K562 (cell line): ENCODE measurements at regions not wholly inside any gene's neighbourhood (a gene's known extent, or its start where the extent isn't known, plus 50 kb on each side); places are given as distances from the start of the nearest gene placed in this dataset.

Source experiments
- ATAC-seq: fragments of 200-7000 bp; cut with Tn5 transposase; 3 replicates; pipeline ENCODE4 v1.9.1; 2020; ENCODE audit warnings: moderate library complexity
- BruUV-seq: library from RNA; stranded (reverse); fragments of 400-500 nt; replicated peaks from 2 replicates; lab custom pipeline; 2021; lab: Mats Ljungman, UMichigan
- CTCF ChIA-PET: fragments of 300-600 bp; formaldehyde crosslinking; extraction: SDS; loops from one replicate; lab custom pipeline; 2021; ENCODE audit warnings: low intra/inter-chr PET ratio; lab: Yijun Ruan, JAX
- POLR2A ChIA-PET: fragments of 300-600, 350-650 bp; sonication (Branson Sonifier 250); formaldehyde crosslinking; extraction: SDS; loops from one replicate; lab custom pipeline; 2021; ENCODE audit warnings: antibody characterized with exemption, inconsistent platforms; lab: Yijun Ruan, JAX
- DNase-seq, 4 experiments: peaks; one replicate each; pipeline versions ENCODE4 v3.0.0 to v3.0.0-alpha.2; 2011 to 2018; ENCODE audit warnings: low spot score in 3 of 4, mixed read lengths in 3 of 4; ENCODE audit errors: extremely low read depth in 1 of 4
- FAIRE-seq: peaks from 2 replicates; lab custom pipeline; 2011; peaks lifted over from hg19 to GRCh38; lab: Jason Lieb, UNC
- H2AFZ ChIP-seq: 2 replicates; pipeline ENCODE4 v1.6.0; 2011; ENCODE audit warnings: low read depth, low read length, control low read depth, inconsistent platforms
- H3K27ac ChIP-seq: fragments of 200-600 bp; 3 replicates; pipeline ENCODE4 v1.8.0; 2011; ENCODE audit warnings: low read depth, mild to moderate bottlenecking, control low read depth, inconsistent platforms, low read length, moderate library complexity, mixed read lengths; ENCODE audit errors: extremely low read depth
- H3K27me3 ChIP-seq, 2 experiments: fragments of 300-600 bp in 1 of 2; 2 replicates in 1 of 2; 3 replicates in 1 of 2; pipeline versions ENCODE4 v1.6.0 to v1.8.0; 2011; ENCODE audit warnings: inconsistent platforms in 2 of 2, low read length in 2 of 2, mild to moderate bottlenecking in 1 of 2, mixed read lengths in 1 of 2, moderate library complexity in 1 of 2; ENCODE audit not compliant: control insufficient read depth in 2 of 2, insufficient read depth in 2 of 2
- H3K36me3 ChIP-seq: fragments of 300-600 bp; 3 replicates; pipeline ENCODE4 v1.8.0; 2011; ENCODE audit warnings: mild to moderate bottlenecking, low read length, inconsistent platforms; ENCODE audit not compliant: control insufficient read depth, insufficient read depth
- H3K4me1 ChIP-seq, 2 experiments: fragments of 200-600 bp in 1 of 2; replicated peaks in 1 of 2; 2 replicates in 1 of 2; 3 replicates in 1 of 2; pipeline versions ENCODE4 v1.5.1 to v1.8.0; 2011; ENCODE audit warnings: inconsistent platforms in 2 of 2, low read length in 2 of 2, mild to moderate bottlenecking in 1 of 2, mixed read lengths in 1 of 2, moderate library complexity in 1 of 2; ENCODE audit not compliant: control insufficient read depth in 2 of 2, insufficient read depth in 2 of 2
- H3K4me2 ChIP-seq: 2 replicates; pipeline ENCODE4 v1.6.1; 2011; ENCODE audit warnings: low read length, control low read depth, inconsistent platforms, mixed read lengths; ENCODE audit not compliant: insufficient read depth
- H3K4me3 ChIP-seq: fragments of 200-600 bp; sonication (generic), shearing (Covaris generic); 2 replicates; pipeline ENCODE4 v1.5.1; 2016; ENCODE audit warnings: control low read depth, inconsistent platforms
- H3K79me2 ChIP-seq: fragments of 200-600 bp; 3 replicates; pipeline ENCODE4 v1.8.0; 2011; ENCODE audit warnings: low read length, inconsistent platforms; ENCODE audit not compliant: control insufficient read depth, insufficient read depth
- H3K9ac ChIP-seq, 2 experiments: 2 replicates each; pipeline versions ENCODE4 v1.6.0 to v1.6.1; 2011; ENCODE audit warnings: low read depth in 2 of 2, low read length in 2 of 2, control low read depth in 1 of 2, inconsistent platforms in 1 of 2, mild to moderate bottlenecking in 1 of 2, mixed read lengths in 1 of 2; ENCODE audit not compliant: insufficient read depth in 1 of 2
- H3K9me1 ChIP-seq: one replicate; pipeline ENCODE4 v1.6.0; 2011; ENCODE audit warnings: inconsistent platforms, mild to moderate bottlenecking, low read length, moderate library complexity; ENCODE audit not compliant: control insufficient read depth, insufficient read depth
- H3K9me3 ChIP-seq: replicated peaks from 2 replicates; pipeline ENCODE4 v1.5.1; 2011; ENCODE audit warnings: low read depth, low read length, inconsistent platforms; ENCODE audit not compliant: control insufficient read depth, insufficient read depth
- H4K20me1 ChIP-seq: replicated peaks from 2 replicates; pipeline ENCODE4 v1.6.1; 2011; ENCODE audit warnings: low read length, inconsistent platforms, mixed read lengths; ENCODE audit not compliant: control insufficient read depth, insufficient read depth
- BMI1 ChIP-seq: fragments of 150-350 bp; IDR thresholded peaks from 2 replicates; pipeline ENCODE4 v1.6.1; 2014; ENCODE audit warnings: low read length
- DACH1 ChIP-seq: fragments of 450-650 bp; IDR thresholded peaks from 2 replicates; pipeline ENCODE4 v1.6.1; 2018; ENCODE audit not compliant: partially characterized antibody
- FOSL1 ChIP-seq: fragments of 200-800 bp; sonication (Bioruptor generic); conservative IDR thresholded peaks from 2 replicates; pipeline ENCODE4 v1.6.1; 2016; ENCODE audit warnings: missing genetic modification characterization, missing compliant biosample characterization
- FOXA1 ChIP-seq: fragments of 450-650 bp; IDR thresholded peaks from 2 replicates; pipeline ENCODE4 v1.6.1; 2016; ENCODE audit warnings: mild to moderate bottlenecking, borderline replicate concordance
- GATA2 ChIP-seq: sonication (generic); formaldehyde crosslinking; IDR thresholded peaks from 2 replicates; pipeline ENCODE4 v1.4.0; 2020; ENCODE audit warnings: mild to moderate bottlenecking, missing genetic modification reagents
- JUNB ChIP-seq: fragments of 450-650 bp; formaldehyde crosslinking; conservative IDR thresholded peaks from 2 replicates; pipeline ENCODE4 v1.4.0; 2020; ENCODE audit warnings: mild to moderate bottlenecking
- PHF20 ChIP-seq: fragments of 450-650 bp; IDR thresholded peaks from 2 replicates; pipeline ENCODE4 v1.6.1; 2018; ENCODE audit not compliant: partially characterized antibody
- RBFOX2 ChIP-seq: fragments of 200-400 bp; formaldehyde crosslinking; IDR thresholded peaks from 2 replicates; pipeline ENCODE4 v1.6.1; 2017; ENCODE audit warnings: low read depth, mild to moderate bottlenecking, low read length, moderate library complexity
- RFX5 ChIP-seq: IDR thresholded peaks from 2 replicates; pipeline ENCODE4 v1.6.1; 2011; ENCODE audit warnings: low read depth, mild to moderate bottlenecking, improper control_type of control experiment, low read length
- SMARCB1 ChIP-seq: IDR thresholded peaks from 2 replicates; pipeline ENCODE4 v1.6.1; 2011; ENCODE audit warnings: improper control_type of control experiment, low read depth; ENCODE audit not compliant: insufficient read length
- SMARCE1 ChIP-seq: fragments of 450-650 bp; IDR thresholded peaks from 2 replicates; pipeline ENCODE4 v1.7.1; 2016; ENCODE audit warnings: mild to moderate bottlenecking
- ZBTB17 ChIP-seq: fragments of 450-650 bp; formaldehyde crosslinking; IDR thresholded peaks from 2 replicates; pipeline ENCODE4 v1.4.0; 2020; ENCODE audit warnings: mild to moderate bottlenecking
- ZNF316 ChIP-seq: fragments of 450-650 bp; IDR thresholded peaks from 2 replicates; pipeline ENCODE4 v1.6.1; 2016
- ZNF384 ChIP-seq: IDR thresholded peaks from 2 replicates; pipeline ENCODE4 v1.6.1; 2012; ENCODE audit warnings: low read depth, low read length, improper control_type of control experiment
- ZNF589 ChIP-seq: fragments of 200-800 bp; sonication (Bioruptor generic); IDR thresholded peaks from 2 replicates; pipeline ENCODE4 v1.6.1; 2016; ENCODE audit warnings: low read depth, missing genetic modification characterization, missing compliant biosample characterization
- ZNF76 ChIP-seq: fragments of 250-450 bp; sonication (Bioruptor Pico); IDR thresholded peaks from 2 replicates; pipeline ENCODE4 v1.4.0; 2020; ENCODE audit warnings: mild to moderate bottlenecking, moderate library complexity, borderline replicate concordance
- WGBS: fragments of 100-300 bp; shearing (Covaris generic); methylation state at CpG from one replicate; pipeline ENCODE4 v1.1.6; 2016; ENCODE audit warnings: low coverage, mixed read lengths; ENCODE audit not compliant: insufficient coverage; ENCODE audit errors: missing lambda C conversion rate; 5-methylcytosine and 5-hydroxymethylcytosine counted together
- in situ Hi-C: fragments of 300-500 bp; cut with MboI; formaldehyde crosslinking; loops from 4 replicates; pipeline ENCODE4 v1.15.0; 2018; ENCODE audit warnings: inconsistent platforms, mixed read lengths
- intact Hi-C: fragments of 100-400 bp; cut with micrococcal nuclease; formaldehyde crosslinking; loops from 2 replicates; pipeline ENCODE4 v1.14.2; 2022
- TF ChIP-seq, protein P1 (sequence below): fragments of 250-450 bp; sonication (Bioruptor Pico); IDR thresholded peaks from 2 replicates; pipeline ENCODE4 v1.5.0; 2020; ENCODE audit warnings: mild to moderate bottlenecking
- TF ChIP-seq, protein P2 (sequence below): fragments of 250-450 bp; sonication (Bioruptor Pico); IDR thresholded peaks from 2 replicates; pipeline ENCODE4 v1.4.0; 2020

DNA sequence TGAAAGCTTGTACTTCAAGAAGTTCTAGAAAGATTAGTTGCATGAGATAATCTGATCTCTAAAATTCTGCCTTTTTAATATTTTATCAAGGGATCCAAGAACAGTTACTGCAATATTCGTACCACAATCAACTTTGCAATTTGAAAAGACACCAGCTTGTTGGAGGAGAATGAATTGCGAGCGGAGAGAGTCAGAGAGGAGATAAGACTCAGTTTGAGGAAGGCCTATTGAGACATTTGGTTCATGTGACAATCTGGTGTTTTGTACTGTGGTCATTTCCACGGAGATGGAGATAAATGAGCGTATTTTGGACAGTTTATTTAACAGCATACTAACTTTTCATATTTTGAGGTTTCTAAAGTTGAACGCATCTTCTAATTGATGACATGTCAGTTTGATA, 1276.0 kb downstream of the EFNB2 start:
- no peak for DNase-seq
- no peaks in the 10 kb centered on the region for H3K27me3 ChIP-seq
- BruUV-seq, result no TSS peak
- in situ Hi-C loops (no loop called here), intact Hi-C loops (no loop called here)
- no peaks in the 10 kb centered on the region for H4K20me1 ChIP-seq
- 3% methylated on average over 6 of the region's 6 CpGs for WGBS
- no peaks in the 10 kb centered on the region for H3K4me1 ChIP-seq
- no peak for FAIRE-seq
- no peak overlapping the region for H3K4me3 ChIP-seq
- ChIA-PET POLR2A (no interaction called here), CTCF (no interaction called here)
- no peak overlapping the region for H2AFZ ChIP-seq
- TF ChIP-seq RFX5 (no peak), FOSL1 (tag) (no peak), FOXA1 (no peak), RBFOX2 (no peak), ZNF316 (no peak), PHF20 (no peak), JUNB (CRISPR knock-in tag) (no peak), ZNF589 (CRISPR knock-in tag) (no peak), SMARCB1 (no peak), ZNF76 (CRISPR knock-in tag) (no peak), ZBTB17 (CRISPR knock-in tag) (no peak), ZNF384 (no peak), GATA2 (CRISPR knock-in tag) (no peak), SMARCE1 (no peak), BMI1 (no peak), DACH1 (no peak)
- TF ChIP-seq, protein P1, sequence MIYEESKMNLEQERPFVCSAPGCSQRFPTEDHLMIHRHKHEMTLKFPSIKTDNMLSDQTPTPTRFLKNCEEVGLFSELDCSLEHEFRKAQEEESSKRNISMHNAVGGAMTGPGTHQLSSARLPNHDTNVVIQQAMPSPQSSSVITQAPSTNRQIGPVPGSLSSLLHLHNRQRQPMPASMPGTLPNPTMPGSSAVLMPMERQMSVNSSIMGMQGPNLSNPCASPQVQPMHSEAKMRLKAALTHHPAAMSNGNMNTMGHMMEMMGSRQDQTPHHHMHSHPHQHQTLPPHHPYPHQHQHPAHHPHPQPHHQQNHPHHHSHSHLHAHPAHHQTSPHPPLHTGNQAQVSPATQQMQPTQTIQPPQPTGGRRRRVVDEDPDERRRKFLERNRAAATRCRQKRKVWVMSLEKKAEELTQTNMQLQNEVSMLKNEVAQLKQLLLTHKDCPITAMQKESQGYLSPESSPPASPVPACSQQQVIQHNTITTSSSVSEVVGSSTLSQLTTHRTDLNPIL (CRISPR knock-in tag), result no peak
- TF ChIP-seq, protein P2, sequence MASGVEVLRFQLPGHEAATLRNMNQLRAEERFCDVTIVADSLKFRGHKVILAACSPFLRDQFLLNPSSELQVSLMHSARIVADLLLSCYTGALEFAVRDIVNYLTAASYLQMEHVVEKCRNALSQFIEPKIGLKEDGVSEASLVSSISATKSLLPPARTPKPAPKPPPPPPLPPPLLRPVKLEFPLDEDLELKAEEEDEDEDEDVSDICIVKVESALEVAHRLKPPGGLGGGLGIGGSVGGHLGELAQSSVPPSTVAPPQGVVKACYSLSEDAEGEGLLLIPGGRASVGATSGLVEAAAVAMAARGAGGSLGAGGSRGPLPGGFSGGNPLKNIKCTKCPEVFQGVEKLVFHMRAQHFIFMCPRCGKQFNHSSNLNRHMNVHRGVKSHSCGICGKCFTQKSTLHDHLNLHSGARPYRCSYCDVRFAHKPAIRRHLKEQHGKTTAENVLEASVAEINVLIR (CRISPR knock-in tag), result no peak
- no peaks in the 10 kb centered on the region for H3K36me3 ChIP-seq
- H3K27ac ChIP-seq, result no peak overlapping the region
- no peak for ATAC-seq
- H3K9me3 ChIP-seq, result no peaks in the 10 kb centered on the region
- no peaks in the 10 kb centered on the region for H3K79me2 ChIP-seq
- H3K4me2 ChIP-seq, result no peak overlapping the region
- H3K9me1 ChIP-seq, result no peaks in the 10 kb centered on the region
- H3K9ac ChIP-seq, result no peak overlapping the region
